ENCODE measurements at regions not wholly inside any gene's neighbourhood (a gene's known extent, or its start where the extent isn't known, plus 50 kb on each side); places are given as distances from the start of the nearest gene placed in this dataset.
A peak's percentile ranks its signal among the peaks of the same experiment; 100 is the strongest.
"Not testable (repeated sequence)": the region's sequence is repeated elsewhere in the genome, so short reads cannot be mapped to it uniquely, and the experiment has no call there.

GRCh38 chr13:47892374-47892773, 108.7 kb downstream of the SUCLA2 start:
- DNase-seq, result no peak

- DNase-seq, result peak; percentile 67
Observed at GRCh38 chr13:47890146-47890814, 110.8 kb downstream of the SUCLA2 start.

- no peak for DNase-seq
Observed at GRCh38 chr13:47886314-47886713, 114.8 kb downstream of the SUCLA2 start.

- peak; percentile 68 for DNase-seq
Observed at GRCh38 chr13:47875201-47875600, 125.9 kb downstream of the SUCLA2 start.

- DNase-seq, result not testable (repeated sequence)
Observed at GRCh38 chr13:47873987-47874386, 127.1 kb downstream of the SUCLA2 start.

GRCh38 chr13:47873319-47873718, 127.8 kb downstream of the SUCLA2 start:
- DNase-seq, result not testable (repeated sequence)

- peak; percentile 23 for DNase-seq
Observed at GRCh38 chr13:47869776-47870175, 131.3 kb downstream of the SUCLA2 start.

- peak; percentile 91 for DNase-seq
Observed at GRCh38 chr13:47865883-47866282, 135.2 kb downstream of the SUCLA2 start.

- DNase-seq, result no peak
Observed at GRCh38 chr13:47862841-47863240, 138.2 kb downstream of the SUCLA2 start.

- no peak for DNase-seq
Observed at GRCh38 chr13:47859165-47859564, 141.9 kb downstream of the SUCLA2 start.

- DNase-seq, result peak; percentile 40
Observed at GRCh38 chr13:47858042-47859025, 142.7 kb downstream of the SUCLA2 start.

GRCh38 chr13:47853236-47853635, 147.8 kb downstream of the SUCLA2 start:
- DNase-seq, result no peak

GRCh38 chr13:47846886-47847285, 154.2 kb downstream of the SUCLA2 start:
- peak; percentile 11 for DNase-seq

GRCh38 chr13:47845981-47846380, 155.1 kb downstream of the SUCLA2 start:
- DNase-seq, result no peak

- no peak for DNase-seq
Observed at GRCh38 chr13:47843005-47843404, 158.1 kb downstream of the SUCLA2 start.

GRCh38 chr13:47841151-47841550, 159.9 kb downstream of the SUCLA2 start:
- DNase-seq, result no peak

- DNase-seq, result no peak
Observed at GRCh38 chr13:47837906-47838305, 163.2 kb downstream of the SUCLA2 start.

- DNase-seq, result no peak
Observed at GRCh38 chr13:47837104-47837880, 163.8 kb downstream of the SUCLA2 start.

GRCh38 chr13:47835470-47836228, 165.4 kb downstream of the SUCLA2 start:
- DNase-seq, result no peak

- no peak for DNase-seq
Observed at GRCh38 chr13:47832458-47832972, 168.6 kb downstream of the SUCLA2 start.

GRCh38 chr13:47831265-47831664, 169.8 kb downstream of the SUCLA2 start:
- no peak for DNase-seq

GRCh38 chr13:47829690-47830089, 171.4 kb downstream of the SUCLA2 start:
- peak; percentile 53 for DNase-seq
